Astrocyte (in vitro differentiated cells and primary cell): ENCODE measurements at regions not wholly inside any gene's neighbourhood (a gene's known extent, or its start where the extent isn't known, plus 50 kb on each side); places are given as distances from the start of the nearest gene placed in this dataset.

ENCODE experiments used
- EZH2 ChIP-seq: IDR thresholded peaks from 2 replicates; pipeline ENCODE4 v1.6.1; 2012; ENCODE audit warnings: mild to moderate bottlenecking, low read length, inconsistent platforms; ENCODE audit not compliant: insufficient read depth
- TF ChIP-seq, protein P1 (sequence below): IDR thresholded peaks from 2 replicates; pipeline ENCODE4 v1.5.1; 2011; ENCODE audit warnings: low read depth, mild to moderate bottlenecking, inconsistent platforms, low read length, moderate library complexity; ENCODE audit not compliant: insufficient read depth

DNA sequence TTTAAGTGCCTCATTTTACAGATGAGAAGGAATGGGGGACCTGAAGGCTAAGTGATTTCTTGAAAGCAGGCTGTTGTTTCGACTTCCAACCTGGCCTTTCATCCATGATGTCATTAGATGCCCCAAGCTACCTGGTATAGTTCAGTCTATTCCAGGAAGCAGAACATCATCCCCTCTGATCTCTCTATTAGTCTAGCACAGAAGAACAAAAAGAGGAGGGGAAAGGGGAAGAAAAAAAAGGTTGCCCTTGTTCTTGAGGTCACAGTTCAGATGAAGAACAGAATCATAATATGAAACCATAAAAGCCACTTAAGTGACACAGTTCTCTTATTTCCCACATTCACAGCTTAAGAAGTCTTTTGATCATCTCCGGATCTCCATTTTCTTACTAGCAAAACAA is 386.2 kb upstream of the HNRNPA3 start:
- TF ChIP-seq, protein P1, sequence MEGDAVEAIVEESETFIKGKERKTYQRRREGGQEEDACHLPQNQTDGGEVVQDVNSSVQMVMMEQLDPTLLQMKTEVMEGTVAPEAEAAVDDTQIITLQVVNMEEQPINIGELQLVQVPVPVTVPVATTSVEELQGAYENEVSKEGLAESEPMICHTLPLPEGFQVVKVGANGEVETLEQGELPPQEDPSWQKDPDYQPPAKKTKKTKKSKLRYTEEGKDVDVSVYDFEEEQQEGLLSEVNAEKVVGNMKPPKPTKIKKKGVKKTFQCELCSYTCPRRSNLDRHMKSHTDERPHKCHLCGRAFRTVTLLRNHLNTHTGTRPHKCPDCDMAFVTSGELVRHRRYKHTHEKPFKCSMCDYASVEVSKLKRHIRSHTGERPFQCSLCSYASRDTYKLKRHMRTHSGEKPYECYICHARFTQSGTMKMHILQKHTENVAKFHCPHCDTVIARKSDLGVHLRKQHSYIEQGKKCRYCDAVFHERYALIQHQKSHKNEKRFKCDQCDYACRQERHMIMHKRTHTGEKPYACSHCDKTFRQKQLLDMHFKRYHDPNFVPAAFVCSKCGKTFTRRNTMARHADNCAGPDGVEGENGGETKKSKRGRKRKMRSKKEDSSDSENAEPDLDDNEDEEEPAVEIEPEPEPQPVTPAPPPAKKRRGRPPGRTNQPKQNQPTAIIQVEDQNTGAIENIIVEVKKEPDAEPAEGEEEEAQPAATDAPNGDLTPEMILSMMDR = no peak
- TF ChIP-seq EZH2 = no peak
